ENCODE measurements at regions not wholly inside any gene's neighbourhood (a gene's known extent, or its start where the extent isn't known, plus 50 kb on each side); places are given as distances from the start of the nearest gene placed in this dataset.
"Not testable (repeated sequence)": the region's sequence is repeated elsewhere in the genome, so short reads cannot be mapped to it uniquely, and the experiment has no call there.

- DNase-seq (ENCODE audit: low read depth) = no peak
Measured at GRCh38 chr5:77869116-77869798, 93.1 kb upstream of the TBCA start.

- DNase-seq (ENCODE audit: low read depth) = no peak
Measured at GRCh38 chr5:77867914-77868313, 91.8 kb upstream of the TBCA start.

- no peak for DNase-seq (ENCODE audit: low read depth)
Measured at GRCh38 chr5:77867194-77867691, 91.1 kb upstream of the TBCA start.

GRCh38 chr5:77866198-77866597, 90.1 kb upstream of the TBCA start:
- no peak for DNase-seq (ENCODE audit: low read depth)

GRCh38 chr5:77864997-77865396, 88.9 kb upstream of the TBCA start:
- no peak for DNase-seq (ENCODE audit: low read depth)

GRCh38 chr5:77863181-77863580, 87.0 kb upstream of the TBCA start:
- peak; percentile 52 for DNase-seq (ENCODE audit: low read depth)

- no peak for DNase-seq (ENCODE audit: low read depth)
Measured at GRCh38 chr5:77861576-77861975, 85.4 kb upstream of the TBCA start.

- no peak for DNase-seq (ENCODE audit: low read depth)
Measured at GRCh38 chr5:77859306-77859705, 83.2 kb upstream of the TBCA start.

- DNase-seq (ENCODE audit: low read depth) = not testable (repeated sequence)
Measured at GRCh38 chr5:77858678-77859077, 82.5 kb upstream of the TBCA start.

- DNase-seq (ENCODE audit: low read depth) = no peak
Measured at GRCh38 chr5:77855369-77855768, 79.2 kb upstream of the TBCA start.

- DNase-seq (ENCODE audit: low read depth) = no peak
Measured at GRCh38 chr5:77853353-77853907, 77.3 kb upstream of the TBCA start.

- peak; percentile 56 for DNase-seq (ENCODE audit: low read depth)
Measured at GRCh38 chr5:77852514-77853352, 76.6 kb upstream of the TBCA start.

GRCh38 chr5:77852068-77852513, 76.0 kb upstream of the TBCA start:
- DNase-seq (ENCODE audit: low read depth) = no peak

- DNase-seq (ENCODE audit: low read depth) = no peak
Measured at GRCh38 chr5:77851176-77852067, 75.3 kb upstream of the TBCA start.

GRCh38 chr5:77850536-77851175, 74.5 kb upstream of the TBCA start:
- DNase-seq (ENCODE audit: low read depth) = no peak

GRCh38 chr5:77849308-77849900, 73.3 kb upstream of the TBCA start:
- no peak for DNase-seq (ENCODE audit: low read depth)

- DNase-seq (ENCODE audit: low read depth) = no peak
Measured at GRCh38 chr5:77847814-77848290, 71.7 kb upstream of the TBCA start.

GRCh38 chr5:77847129-77847460, 71.0 kb upstream of the TBCA start:
- no peak for DNase-seq (ENCODE audit: low read depth)

GRCh38 chr5:77846422-77847128, 70.4 kb upstream of the TBCA start:
- no peak for DNase-seq (ENCODE audit: low read depth)

GRCh38 chr5:77845324-77845646, 69.1 kb upstream of the TBCA start:
- no peak for DNase-seq (ENCODE audit: low read depth)

Measured in stromal cell of bone marrow (primary cell).